GM04503 (cell line): ENCODE measurements at regions not wholly inside any gene's neighbourhood (a gene's known extent, or its start where the extent isn't known, plus 50 kb on each side); places are given as distances from the start of the nearest gene placed in this dataset.
"Not testable (repeated sequence)": the region's sequence is repeated elsewhere in the genome, so short reads cannot be mapped to it uniquely, and the experiment has no call there.

Source experiments
- DNase-seq: peaks from one replicate; pipeline ENCODE4 v3.0.0-alpha.2; 2012; ENCODE audit warnings: low read depth

DNA sequence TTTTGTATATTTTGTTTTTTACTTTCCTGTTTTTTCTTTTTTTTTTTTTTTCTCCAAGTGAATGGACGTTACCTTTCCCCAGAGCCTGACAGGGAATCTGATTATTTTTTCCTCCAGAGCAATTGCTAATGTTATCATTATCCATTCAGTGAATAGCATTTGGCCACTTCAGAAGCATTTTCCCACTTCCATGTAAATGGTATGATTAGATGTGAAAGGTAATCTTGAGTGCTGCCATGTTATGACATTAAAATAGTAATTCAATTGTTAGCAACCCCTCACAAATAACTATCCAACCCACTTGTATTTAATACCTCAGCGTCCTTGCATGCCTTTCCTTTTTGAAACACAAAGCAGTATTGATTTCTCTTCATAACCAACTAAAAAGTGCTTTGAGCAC, 1243.8 kb downstream of the CDH8 start:
- DNase-seq: no peak

GRCh38 chr16:60788631-60789030, 1247.6 kb downstream of the CDH8 start:
- DNase-seq: no peak

GRCh38 chr16:60776281-60776680, 1260.0 kb downstream of the CDH8 start:
- no peak for DNase-seq

DNA sequence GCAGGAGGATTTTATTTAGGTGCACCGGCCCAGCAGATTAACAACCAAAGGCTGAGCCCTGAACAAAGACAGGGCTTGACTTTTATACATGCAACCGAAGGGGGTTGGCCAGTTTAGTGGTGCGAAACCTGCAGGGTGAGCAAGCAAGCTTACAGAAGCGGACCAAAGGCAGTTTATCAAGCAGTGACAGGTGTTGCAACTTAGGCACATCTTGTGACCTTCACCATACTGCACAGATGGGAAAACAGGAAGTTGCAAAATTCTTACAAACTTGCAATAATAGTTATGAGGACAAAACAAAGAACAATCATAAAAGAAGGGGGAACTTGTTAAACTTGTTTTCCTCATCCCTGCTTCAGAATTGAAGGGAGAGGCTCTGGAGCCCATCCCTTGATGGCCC, 1265.1 kb downstream of the CDH8 start:
- no peak for DNase-seq

DNA sequence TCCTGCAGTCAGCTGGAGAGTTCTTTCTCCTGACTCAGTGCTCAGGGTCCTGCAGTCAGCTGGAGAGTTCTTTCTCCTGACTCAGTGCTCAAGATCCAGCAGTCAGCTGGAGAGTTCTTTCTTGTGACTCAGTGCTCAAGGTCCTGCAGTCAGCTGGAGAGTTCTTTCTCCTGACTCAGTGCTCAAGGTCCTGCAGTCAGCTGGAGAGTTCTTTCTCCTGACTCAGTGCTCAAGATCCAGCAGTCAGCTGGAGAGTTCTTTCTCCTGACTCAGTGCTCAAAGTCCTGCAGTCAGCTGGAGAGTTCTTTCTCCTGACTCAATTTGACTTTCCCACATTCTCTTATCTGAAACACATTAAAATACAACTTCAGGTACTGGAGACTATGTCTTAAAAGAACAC, 1265.9 kb downstream of the CDH8 start:
- not testable (repeated sequence) for DNase-seq

DNA sequence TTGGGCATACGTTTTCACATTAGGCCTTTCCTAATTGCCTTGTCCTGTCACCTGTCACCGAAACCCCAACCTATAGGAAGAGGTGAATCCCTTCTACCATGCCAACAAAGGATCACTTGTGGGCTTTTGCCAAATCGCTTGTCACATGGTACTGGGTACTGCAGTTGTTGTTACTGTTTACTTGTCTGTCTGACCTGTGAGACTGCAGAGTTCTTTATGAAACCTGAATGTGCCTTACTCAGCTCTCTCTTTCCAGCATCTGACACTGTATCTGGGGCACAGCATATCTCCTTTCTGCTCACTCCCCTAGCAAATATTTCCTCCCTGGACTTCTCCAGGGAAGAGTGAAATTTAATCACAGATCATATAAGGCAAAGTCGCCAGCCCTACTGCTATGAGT, 1272.4 kb downstream of the CDH8 start:
- DNase-seq: no peak

DNA sequence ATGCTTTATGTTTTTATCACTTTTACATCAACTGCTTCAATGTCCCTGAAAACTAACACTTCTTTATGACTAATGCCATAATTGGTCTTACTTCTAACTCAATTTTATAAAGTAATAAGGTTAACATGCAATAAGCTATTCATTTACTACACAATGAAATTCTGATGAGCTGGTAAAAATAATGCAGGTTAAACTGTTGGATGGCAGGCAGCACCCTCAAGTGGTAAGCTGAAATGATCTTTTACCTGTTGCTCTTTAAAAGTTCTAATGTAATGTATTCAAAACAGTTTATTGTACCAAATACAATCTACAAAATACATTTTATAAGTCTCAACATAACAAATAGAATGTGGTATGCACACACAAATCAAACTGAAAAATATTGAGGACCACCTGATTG, 1280.3 kb downstream of the CDH8 start:
- DNase-seq: no peak

DNA sequence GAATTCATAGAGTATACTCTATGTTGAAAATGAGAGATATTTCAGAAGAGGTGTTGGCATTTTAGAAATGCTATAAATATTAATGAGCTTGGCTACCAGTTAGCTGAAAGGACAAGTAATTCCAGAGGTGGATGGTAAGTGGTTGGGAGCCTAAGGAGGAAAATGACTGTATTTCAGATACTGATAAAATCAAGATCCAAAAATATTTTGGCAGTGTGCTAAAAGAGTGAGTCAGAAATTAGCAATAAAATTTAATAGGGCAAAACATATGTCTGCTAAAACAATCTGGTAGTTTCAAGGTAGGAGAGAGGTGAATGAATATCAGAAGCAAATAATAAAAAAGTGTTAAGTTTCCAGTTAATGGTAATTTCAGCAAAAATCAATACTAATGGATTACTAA, 1287.9 kb downstream of the CDH8 start:
- no peak for DNase-seq

- no peak for DNase-seq
Observed at GRCh38 chr16:60744198-60744597, 1292.0 kb downstream of the CDH8 start.

DNA sequence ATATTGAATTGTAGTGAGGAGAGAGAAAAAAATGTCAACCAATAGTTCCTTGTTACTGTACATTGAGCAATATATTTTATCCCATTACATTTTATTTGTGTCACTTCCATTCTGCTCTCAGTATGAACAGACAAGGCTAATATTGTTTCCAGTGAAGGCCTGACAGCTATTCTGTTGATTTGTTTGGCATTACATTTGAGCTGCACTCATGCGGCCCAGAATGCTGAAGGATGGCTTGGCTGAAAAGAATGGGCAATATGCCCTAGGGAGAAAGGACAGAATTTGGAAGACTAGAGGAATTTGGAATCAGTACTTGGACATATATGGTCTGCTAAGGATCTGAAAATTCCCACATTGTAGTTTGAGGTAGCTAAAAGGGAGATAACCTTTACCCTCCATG, 1294.4 kb downstream of the CDH8 start:
- no peak for DNase-seq

DNA sequence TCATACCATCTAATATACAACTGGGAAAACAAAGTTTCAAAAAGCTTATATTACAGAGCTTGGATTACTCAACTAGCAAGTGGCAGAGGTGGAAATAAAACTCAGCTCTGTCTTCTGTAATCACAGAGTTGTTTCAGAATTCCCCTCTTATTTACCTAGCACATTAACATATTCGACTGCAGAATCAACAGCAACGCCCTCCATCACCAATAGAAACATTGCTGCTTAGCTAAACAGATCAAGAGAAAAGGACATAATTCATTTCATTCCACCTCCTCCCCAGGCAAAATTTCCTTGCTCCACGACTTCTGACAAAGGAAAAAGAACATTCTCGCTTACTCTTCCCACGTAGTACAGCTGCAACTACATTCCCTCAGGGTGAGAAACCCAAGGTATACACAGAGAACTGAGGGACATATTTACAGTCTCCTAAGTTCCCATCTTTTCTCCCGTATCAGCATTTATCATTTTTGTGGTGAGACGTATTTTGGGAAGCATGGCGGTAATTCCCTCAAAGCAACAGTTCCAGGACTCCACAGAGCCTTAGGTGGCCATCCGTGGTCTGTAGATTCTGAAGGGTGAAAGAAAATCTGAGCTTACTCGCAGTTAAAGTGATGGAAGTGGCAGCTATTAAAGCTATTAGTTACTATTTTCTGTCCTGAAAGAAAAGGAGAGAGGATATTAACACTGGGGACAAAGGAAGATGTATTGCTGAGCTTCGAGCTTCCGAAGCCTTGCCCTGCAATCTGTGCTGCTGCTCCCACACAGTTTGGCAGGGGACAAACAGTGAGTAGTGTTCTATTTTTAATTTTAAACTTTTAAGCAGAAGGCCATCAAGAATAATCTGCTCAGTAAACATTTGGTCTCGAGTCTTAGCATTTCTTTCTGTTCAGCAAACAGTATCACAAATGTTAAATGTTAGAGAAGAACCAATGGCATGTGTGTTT, 1296.2 kb downstream of the CDH8 start:
- DNase-seq: no peak

GRCh38 chr16:60731329-60732050, 1304.7 kb downstream of the CDH8 start:
- no peak for DNase-seq

DNA sequence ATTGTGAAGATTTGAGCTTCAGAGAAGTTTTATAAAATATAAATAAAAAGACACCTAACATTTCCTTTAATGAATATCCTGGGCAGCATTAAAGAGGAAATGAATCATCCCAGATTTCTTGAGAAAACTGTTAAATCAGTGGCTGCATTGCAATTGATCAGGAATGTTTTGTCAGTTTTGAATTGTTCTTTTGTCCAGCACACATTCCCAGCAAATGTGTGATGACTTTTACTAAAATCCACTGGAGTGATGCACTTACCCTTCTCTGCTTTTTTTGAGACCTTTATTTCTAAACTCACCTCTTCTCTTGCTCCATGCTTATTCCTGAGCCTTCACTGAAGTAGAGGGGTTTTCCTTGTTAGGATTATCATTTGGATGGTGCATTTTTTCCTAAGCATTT, 1307.2 kb downstream of the CDH8 start:
- no peak for DNase-seq

GRCh38 chr16:60727851-60728250, 1308.4 kb downstream of the CDH8 start:
- DNase-seq: no peak

DNA sequence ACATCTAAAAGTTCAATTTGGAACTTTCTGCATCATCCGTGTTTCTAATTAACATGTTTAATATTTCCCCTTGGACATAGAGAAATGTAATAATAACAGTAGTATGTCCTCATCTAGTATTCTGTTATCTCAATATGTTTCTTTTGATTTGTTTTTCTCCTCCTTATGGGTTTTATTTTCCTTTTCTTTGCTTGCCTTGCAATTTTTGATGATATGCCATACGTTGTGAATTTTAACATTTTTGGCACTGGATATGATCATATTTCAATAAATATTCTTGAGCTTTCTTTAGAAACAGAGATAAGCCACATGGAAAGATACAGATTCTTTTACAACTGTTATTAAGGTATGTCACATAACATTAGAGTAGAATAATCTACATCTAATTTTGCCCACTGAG, 1316.2 kb downstream of the CDH8 start:
- no peak for DNase-seq

GRCh38 chr16:60717808-60718207, 1318.4 kb downstream of the CDH8 start:
- no peak for DNase-seq

- DNase-seq: no peak
Observed at GRCh38 chr16:60712144-60712543, 1324.1 kb downstream of the CDH8 start.

DNA sequence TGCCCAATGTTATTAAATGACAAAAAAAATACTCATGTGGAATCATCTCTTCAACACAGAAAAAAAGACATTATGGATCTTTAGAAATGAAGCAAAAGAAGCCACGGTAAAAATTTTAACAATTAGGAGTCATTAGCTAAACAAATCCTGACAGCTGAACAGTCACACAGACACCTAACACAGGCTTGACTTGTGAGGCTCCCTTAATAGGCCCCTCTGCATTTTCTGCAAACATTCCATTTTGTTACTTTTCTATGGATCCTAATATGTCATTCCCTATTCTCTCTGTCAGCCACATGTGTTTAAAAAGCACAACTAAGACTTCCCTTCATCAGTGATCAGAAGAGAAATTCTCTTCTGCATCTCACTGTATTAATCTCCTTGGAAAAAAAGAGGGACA, 1331.5 kb downstream of the CDH8 start:
- DNase-seq: no peak

- DNase-seq: no peak
Observed at GRCh38 chr16:60703096-60703495, 1333.1 kb downstream of the CDH8 start.

DNA sequence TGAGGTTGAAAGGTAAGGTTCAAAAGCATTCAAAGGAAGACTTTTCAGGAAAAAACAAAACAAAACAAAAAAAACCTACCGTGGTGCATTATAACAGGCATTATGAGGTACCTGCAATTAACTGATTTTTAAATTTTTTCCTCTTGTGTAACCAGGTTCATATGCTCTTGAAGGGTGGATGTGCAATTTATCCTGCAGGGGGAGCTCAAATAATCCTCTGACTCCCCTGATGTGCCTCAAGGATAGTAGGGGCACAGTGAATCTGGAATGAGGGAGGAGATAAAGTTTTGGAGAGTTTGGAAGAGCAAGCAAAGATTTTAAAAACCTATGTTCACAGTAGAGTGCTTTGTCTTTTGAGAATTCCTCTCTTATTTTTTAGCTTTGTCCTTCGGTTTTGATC, 1349.4 kb downstream of the CDH8 start:
- no peak for DNase-seq

GRCh38 chr16:60684002-60684401, 1352.2 kb downstream of the CDH8 start:
- DNase-seq: no peak

DNA sequence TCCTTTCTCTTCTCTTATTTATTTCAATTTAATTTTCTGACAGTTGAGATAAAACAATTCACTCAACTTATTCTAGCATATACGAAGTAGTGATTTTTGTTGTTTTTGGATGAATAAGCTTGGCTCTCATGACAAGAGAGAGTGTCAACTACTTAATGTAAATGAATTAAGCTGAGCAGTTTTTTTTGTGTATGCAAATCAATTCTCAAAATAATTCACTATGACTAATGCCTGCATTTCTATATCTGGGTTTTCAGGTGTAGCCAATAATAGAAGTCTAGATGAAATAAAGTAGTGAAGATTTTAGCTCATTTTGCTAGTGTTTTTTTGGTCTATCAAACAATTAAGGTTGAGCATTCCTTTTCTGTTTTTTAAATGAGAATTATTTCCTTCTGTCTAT, 1354.0 kb downstream of the CDH8 start:
- no peak for DNase-seq

GRCh38 chr16:60681043-60681442, 1355.2 kb downstream of the CDH8 start:
- no peak for DNase-seq
